Tibial nerve (tissue), 4 donors: ENCODE measurements at regions not wholly inside any gene's neighbourhood (a gene's known extent, or its start where the extent isn't known, plus 50 kb on each side); places are given as distances from the start of the nearest gene placed in this dataset.

Experiments
- DNase-seq, 2 donors: peaks; one replicate each; pipeline ENCODE4 v3.0.0-alpha.2; 2019; ENCODE audit warnings: low spot score in 2 of 2
- H3K27ac ChIP-seq, 4 donors: fragments of 200-600 bp; sonication (generic) in 3 of 4; one replicate each; pipeline ENCODE4 v1.5.1; 2017 to 2019; ENCODE audit warnings: mild to moderate bottlenecking in 1 of 4
- H3K27me3 ChIP-seq, 2 donors: fragments of 200-600 bp; sonication (generic) in 1 of 2; one replicate each; pipeline versions ENCODE4 v1.5.1 to v1.6.0; 2017 to 2019
- H3K36me3 ChIP-seq, 3 donors: fragments of 200-600 bp; sonication (generic); one replicate each; pipeline ENCODE4 v1.5.1; 2018 to 2019
- H3K4me1 ChIP-seq, 4 donors: fragments of 200-600 bp; sonication (generic) in 3 of 4; one replicate each; pipeline ENCODE4 v1.5.1; 2017 to 2019
- H3K4me3 ChIP-seq, 4 donors: fragments of 200-600 bp; sonication (generic) in 3 of 4; one replicate each; pipeline ENCODE4 v1.5.1; 2017 to 2019; ENCODE audit warnings: mild to moderate bottlenecking in 1 of 4, moderate library complexity in 1 of 4
- H3K9me3 ChIP-seq, 4 donors: fragments of 200-600 bp; sonication (generic) in 3 of 4; one replicate each; pipeline ENCODE4 v1.5.1; 2017 to 2019
- EP300 ChIP-seq, 2 donors: sonication (generic); formaldehyde crosslinking; IDR thresholded peaks; one replicate each; pipeline ENCODE4 v1.6.1; 2017; ENCODE audit warnings: antibody characterized with exemption in 2 of 2, mild to moderate bottlenecking in 1 of 2
- POLR2A ChIP-seq, 2 donors: fragments of 450-650 bp; IDR thresholded peaks; one replicate each; pipeline ENCODE4 v1.6.1; 2017; ENCODE audit warnings: antibody characterized with exemption in 2 of 2, mild to moderate bottlenecking in 2 of 2, moderate library complexity in 2 of 2
- WGBS, 2 donors: methylation state at CpG; one replicate each; pipeline ENCODE4 v1.1.5; 2018; 5-methylcytosine and 5-hydroxymethylcytosine counted together
- TF ChIP-seq, protein P1 (sequence below), 5 experiments: fragments of 200-600 bp in 3 of 5; fragments of 450-650 bp in 2 of 5; sonication (generic) in 3 of 5; IDR thresholded peaks; one replicate each; pipeline ENCODE4 v1.5.1; 2016 to 2019; ENCODE audit warnings: antibody characterized with exemption in 5 of 5, mild to moderate bottlenecking in 3 of 5, moderate library complexity in 2 of 5

DNA sequence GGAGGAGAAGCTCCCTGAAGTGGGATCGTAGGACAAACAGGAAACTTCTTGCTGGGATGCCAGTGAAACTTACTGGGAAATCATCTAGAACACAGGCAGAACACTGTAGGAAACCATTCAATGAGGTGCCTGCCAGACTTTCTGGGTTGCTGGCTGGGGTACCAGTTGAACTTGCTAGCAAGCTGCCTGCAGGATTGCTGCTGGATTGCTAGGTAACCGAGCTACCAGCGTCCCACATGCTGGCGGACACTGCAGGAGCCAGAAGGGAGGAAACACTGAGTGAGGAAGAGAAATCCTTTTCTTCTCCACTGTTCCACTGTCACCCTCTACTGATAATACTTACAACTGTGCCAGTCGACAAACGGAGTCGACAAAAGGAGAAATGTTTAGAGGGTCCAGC, 91.3 kb upstream of the SLC35B3 start:
- 59 to 73% methylated on average over 7 of the region's 7 CpGs for WGBS, 2 donors
- TF ChIP-seq, protein P1, sequence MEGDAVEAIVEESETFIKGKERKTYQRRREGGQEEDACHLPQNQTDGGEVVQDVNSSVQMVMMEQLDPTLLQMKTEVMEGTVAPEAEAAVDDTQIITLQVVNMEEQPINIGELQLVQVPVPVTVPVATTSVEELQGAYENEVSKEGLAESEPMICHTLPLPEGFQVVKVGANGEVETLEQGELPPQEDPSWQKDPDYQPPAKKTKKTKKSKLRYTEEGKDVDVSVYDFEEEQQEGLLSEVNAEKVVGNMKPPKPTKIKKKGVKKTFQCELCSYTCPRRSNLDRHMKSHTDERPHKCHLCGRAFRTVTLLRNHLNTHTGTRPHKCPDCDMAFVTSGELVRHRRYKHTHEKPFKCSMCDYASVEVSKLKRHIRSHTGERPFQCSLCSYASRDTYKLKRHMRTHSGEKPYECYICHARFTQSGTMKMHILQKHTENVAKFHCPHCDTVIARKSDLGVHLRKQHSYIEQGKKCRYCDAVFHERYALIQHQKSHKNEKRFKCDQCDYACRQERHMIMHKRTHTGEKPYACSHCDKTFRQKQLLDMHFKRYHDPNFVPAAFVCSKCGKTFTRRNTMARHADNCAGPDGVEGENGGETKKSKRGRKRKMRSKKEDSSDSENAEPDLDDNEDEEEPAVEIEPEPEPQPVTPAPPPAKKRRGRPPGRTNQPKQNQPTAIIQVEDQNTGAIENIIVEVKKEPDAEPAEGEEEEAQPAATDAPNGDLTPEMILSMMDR (IDR thresholded peaks at IDR 0.05): no peak
- TF ChIP-seq POLR2A (IDR thresholded peaks at IDR 0.05) (no peak), EP300 (IDR thresholded peaks at IDR 0.05) (no peak)
- H3K4me3 ChIP-seq: no peak overlapping the region
- no peaks in the 10 kb centered on the region for H3K36me3 ChIP-seq
- DNase-seq: no peak
- H3K9me3 ChIP-seq: peaks cover 0 to 5% (median 0%) of the 10 kb centered on the region in 4 donors
- H3K27ac ChIP-seq: no peak overlapping the region
- no peaks in the 10 kb centered on the region for H3K4me1 ChIP-seq
- H3K27me3 ChIP-seq: no peaks in the 10 kb centered on the region

DNA sequence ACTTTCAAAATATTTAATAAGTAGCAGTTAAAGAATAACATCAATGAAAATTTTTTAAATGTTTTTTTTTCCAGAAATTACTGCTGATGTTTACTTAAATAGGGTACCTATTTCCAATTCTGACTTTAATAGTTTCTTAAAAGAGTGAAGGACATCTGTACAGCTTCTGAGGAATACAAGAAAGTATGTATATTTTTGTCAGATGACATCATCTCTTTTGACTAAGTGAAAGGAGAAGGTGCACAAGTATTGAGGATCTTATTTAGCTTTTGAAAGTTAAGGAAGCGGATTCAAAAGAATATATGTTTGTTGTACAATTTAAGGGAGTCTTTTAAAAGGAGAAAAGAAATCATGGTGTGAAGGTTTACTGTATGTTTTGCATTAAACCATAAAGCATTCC, 90.0 kb upstream of the SLC35B3 start:
- Histone ChIP-seq H3K4me1 (no peaks in the 10 kb centered on the region), H3K27ac (no peak overlapping the region), H3K36me3 (no peaks in the 10 kb centered on the region), H3K4me3 (no peak overlapping the region), H3K27me3 (no peaks in the 10 kb centered on the region), H3K9me3 (peaks cover 0 to 8% (median 0%) of the 10 kb centered on the region in 4 donors)
- TF ChIP-seq, protein P1 (IDR thresholded peaks at IDR 0.05): no peak
- 90 to 98% methylated on average over 1 of the region's 1 CpG for WGBS, 2 donors
- no peak for DNase-seq

GRCh38 chr6:8513174-8513573, 77.8 kb upstream of the SLC35B3 start:
- WGBS, 2 donors: 90 to 91% methylated on average over 1 of the region's 1 CpG
- no peaks in the 10 kb centered on the region for H3K9me3 ChIP-seq

DNA sequence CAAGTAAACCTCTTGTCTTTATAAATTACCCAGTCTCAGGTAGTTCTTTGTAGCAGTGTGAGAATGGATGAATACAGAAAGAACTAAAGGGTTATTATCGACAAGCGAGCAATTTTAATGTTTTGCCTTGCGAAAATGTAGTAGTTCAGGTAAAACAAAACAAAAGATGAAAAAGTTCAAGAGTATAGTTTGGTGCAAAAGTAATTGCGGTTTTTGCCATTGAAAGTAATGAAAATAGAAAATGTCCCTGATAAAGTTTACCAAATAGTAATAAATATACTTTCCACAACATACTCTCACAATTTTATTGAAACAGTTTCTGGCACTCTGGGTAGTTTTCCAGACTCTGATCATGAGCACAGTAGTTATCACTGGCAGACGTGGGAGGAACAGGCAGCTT, 71.9 kb upstream of the SLC35B3 start:
- Histone ChIP-seq H3K27ac (no peak overlapping the region), H3K27me3 (no peaks in the 10 kb centered on the region), H3K36me3 (no peaks in the 10 kb centered on the region), H3K4me1 (no peaks in the 10 kb centered on the region), H3K4me3 (no peak overlapping the region), H3K9me3 (no peaks in the 10 kb centered on the region)
- DNase-seq: no peak
- WGBS, 2 donors: 86 to 88% methylated on average over 5 of the region's 5 CpGs
- TF ChIP-seq POLR2A (IDR thresholded peaks at IDR 0.05) (no peak), EP300 (IDR thresholded peaks at IDR 0.05) (no peak)
- TF ChIP-seq, protein P1 (IDR thresholded peaks at IDR 0.05): no peak

More at GRCh38 chr6:8513174-8513573, 77.8 kb upstream of the SLC35B3 start:
- no peak for TF ChIP-seq POLR2A (IDR thresholded peaks at IDR 0.05)
- H3K4me1 ChIP-seq: no peaks in the 10 kb centered on the region
- H3K36me3 ChIP-seq: no peaks in the 10 kb centered on the region
- no peak for DNase-seq
- H3K4me3 ChIP-seq: no peak overlapping the region
- H3K27ac ChIP-seq: no peak overlapping the region
- no peaks in the 10 kb centered on the region for H3K27me3 ChIP-seq

DNA sequence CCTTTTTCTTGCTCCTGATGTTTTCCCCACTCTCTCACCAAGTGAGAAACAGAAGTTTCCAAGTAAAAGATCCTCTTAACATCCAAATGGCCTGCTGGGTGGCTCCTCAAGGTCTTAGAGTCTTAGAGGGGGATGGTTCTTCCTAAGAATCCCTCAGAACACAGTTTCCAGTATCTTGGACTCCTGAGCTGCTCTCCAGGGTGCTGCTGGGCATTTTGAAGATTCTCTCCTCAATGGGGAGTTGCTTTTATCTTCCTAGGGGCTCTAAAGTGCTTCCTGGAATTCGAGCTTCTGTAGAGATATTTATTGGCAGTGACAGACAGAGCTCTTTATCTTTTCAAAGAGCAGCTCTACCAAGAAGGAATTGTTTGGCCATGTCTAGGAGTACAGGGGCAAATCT, 70.8 kb upstream of the SLC35B3 start:
- Histone ChIP-seq H3K9me3 (peaks cover 0 to 3% (median 0%) of the 10 kb centered on the region in 4 donors), H3K27ac (no peak overlapping the region), H3K27me3 (no peaks in the 10 kb centered on the region), H3K4me3 (no peak overlapping the region), H3K36me3 (no peaks in the 10 kb centered on the region), H3K4me1 (no peaks in the 10 kb centered on the region)
- TF ChIP-seq, protein P1 (IDR thresholded peaks at IDR 0.05): no peak
- no peak for TF ChIP-seq EP300 (IDR thresholded peaks at IDR 0.05)
- no peak for TF ChIP-seq POLR2A (IDR thresholded peaks at IDR 0.05)
- 0 to 10% methylated on average over 1 of the region's 1 CpG for WGBS, 2 donors
- no peak for DNase-seq

- no peak for DNase-seq
- TF ChIP-seq POLR2A (IDR thresholded peaks at IDR 0.05) (no peak), EP300 (IDR thresholded peaks at IDR 0.05) (no peak)
- TF ChIP-seq, protein P1 (IDR thresholded peaks at IDR 0.05): no peak
- Histone ChIP-seq H3K9me3 (peaks cover 0 to 20% (median 5%) of the 10 kb centered on the region in 4 donors), H3K36me3 (no peaks in the 10 kb centered on the region), H3K27me3 (no peaks in the 10 kb centered on the region), H3K4me3 (no peak overlapping the region), H3K4me1 (no peaks in the 10 kb centered on the region), H3K27ac (no peak overlapping the region)
- WGBS, 2 donors: 51 to 68% methylated on average over 1 of the region's 1 CpG
Observed at GRCh38 chr6:8499540-8499939, 64.2 kb upstream of the SLC35B3 start.
